Fibroblast of lung (primary cell): ENCODE measurements at regions not wholly inside any gene's neighbourhood (a gene's known extent, or its start where the extent isn't known, plus 50 kb on each side); places are given as distances from the start of the nearest gene placed in this dataset.

Experiments used
- EZH2 ChIP-seq: IDR thresholded peaks from 2 replicates; pipeline ENCODE4 v1.5.1; 2012; ENCODE audit warnings: low read length, control low read depth, mild to moderate bottlenecking; ENCODE audit errors: missing control alignments
- TF ChIP-seq, protein P1 (sequence below), 2 donors: IDR thresholded peaks in 1 of 2; conservative IDR thresholded peaks in 1 of 2; 1 replicate in 1 of 2; 2 replicates in 1 of 2; pipeline ENCODE4 v1.5.1; 2011 to 2012; ENCODE audit warnings: low read length in 2 of 2, control low read depth in 1 of 2, inconsistent platforms in 1 of 2, low read depth in 1 of 2, mild to moderate bottlenecking in 1 of 2

DNA sequence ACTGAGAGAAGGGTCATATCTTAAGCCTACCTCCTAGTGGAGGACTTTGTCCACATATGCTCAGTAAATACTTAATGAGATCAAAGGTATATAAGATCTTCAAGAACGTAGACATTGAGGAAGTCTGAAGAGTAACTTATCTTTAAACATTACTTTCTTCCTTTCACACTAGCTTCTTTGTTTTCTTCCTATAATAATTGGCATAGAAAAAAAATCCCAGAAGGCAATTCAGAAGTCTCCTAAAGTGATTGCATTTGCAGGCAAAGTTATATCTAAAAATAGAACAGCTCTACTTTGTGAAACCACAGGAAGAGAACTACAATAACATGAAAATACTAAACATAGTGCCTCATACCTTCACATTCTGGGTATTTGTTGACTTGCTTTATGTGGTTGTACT, 150.4 kb downstream of the PPP1R3A start:
- TF ChIP-seq, protein P1, sequence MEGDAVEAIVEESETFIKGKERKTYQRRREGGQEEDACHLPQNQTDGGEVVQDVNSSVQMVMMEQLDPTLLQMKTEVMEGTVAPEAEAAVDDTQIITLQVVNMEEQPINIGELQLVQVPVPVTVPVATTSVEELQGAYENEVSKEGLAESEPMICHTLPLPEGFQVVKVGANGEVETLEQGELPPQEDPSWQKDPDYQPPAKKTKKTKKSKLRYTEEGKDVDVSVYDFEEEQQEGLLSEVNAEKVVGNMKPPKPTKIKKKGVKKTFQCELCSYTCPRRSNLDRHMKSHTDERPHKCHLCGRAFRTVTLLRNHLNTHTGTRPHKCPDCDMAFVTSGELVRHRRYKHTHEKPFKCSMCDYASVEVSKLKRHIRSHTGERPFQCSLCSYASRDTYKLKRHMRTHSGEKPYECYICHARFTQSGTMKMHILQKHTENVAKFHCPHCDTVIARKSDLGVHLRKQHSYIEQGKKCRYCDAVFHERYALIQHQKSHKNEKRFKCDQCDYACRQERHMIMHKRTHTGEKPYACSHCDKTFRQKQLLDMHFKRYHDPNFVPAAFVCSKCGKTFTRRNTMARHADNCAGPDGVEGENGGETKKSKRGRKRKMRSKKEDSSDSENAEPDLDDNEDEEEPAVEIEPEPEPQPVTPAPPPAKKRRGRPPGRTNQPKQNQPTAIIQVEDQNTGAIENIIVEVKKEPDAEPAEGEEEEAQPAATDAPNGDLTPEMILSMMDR (conservative IDR thresholded peaks at IDR 0.05 in 1 of 2, IDR thresholded peaks at IDR 0.05 in 1 of 2; ENCODE audit: low read depth in 1 of 2, low read length in 2 of 2), result no peak
- TF ChIP-seq EZH2, result no peak
